Coronary artery (tissue), 2 donors: ENCODE measurements at regions not wholly inside any gene's neighbourhood (a gene's known extent, or its start where the extent isn't known, plus 50 kb on each side); places are given as distances from the start of the nearest gene placed in this dataset.

Experiments
- DNase-seq: peaks from one replicate; pipeline ENCODE4 v3.0.0-alpha.2; 2017; ENCODE audit warnings: low spot score
- H3K27ac ChIP-seq, 2 donors: fragments of 200-600 bp; sonication (generic); one replicate each; pipeline ENCODE4 v1.5.1; 2016 to 2019
- H3K4me3 ChIP-seq: fragments of 200-600 bp; sonication (generic); 2 replicates; pipeline ENCODE4 v1.5.1; 2016; ENCODE audit warnings: mild to moderate bottlenecking, moderate library complexity
- TF ChIP-seq, protein P1 (sequence below): fragments of 200-600 bp; sonication (generic); IDR thresholded peaks from one replicate; pipeline ENCODE4 v1.5.1; 2019; ENCODE audit warnings: antibody characterized with exemption

DNA sequence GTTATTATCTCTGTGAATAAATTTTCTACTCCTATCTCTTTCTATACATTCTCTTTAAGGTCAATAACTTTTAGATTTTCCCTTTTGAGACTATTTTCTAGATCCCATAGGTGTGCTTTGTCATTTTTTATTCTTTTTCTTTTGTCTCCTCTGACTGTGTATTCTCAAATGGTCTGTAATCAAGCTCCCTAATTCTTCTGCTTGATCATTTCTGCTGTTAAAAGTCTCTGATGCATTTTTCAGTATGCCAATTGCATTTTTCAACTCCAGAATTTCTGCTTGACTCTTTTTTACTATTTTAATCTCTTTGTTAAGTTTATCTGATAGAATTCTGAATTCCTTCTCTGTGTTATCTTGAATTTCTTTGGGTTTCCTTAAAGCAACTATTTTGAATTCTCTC is 78.2 kb downstream of the THNSL1 start:
- Histone ChIP-seq H3K4me3 (no peak overlapping the region), H3K27ac (no peak overlapping the region)
- no peak for DNase-seq
- TF ChIP-seq, protein P1, sequence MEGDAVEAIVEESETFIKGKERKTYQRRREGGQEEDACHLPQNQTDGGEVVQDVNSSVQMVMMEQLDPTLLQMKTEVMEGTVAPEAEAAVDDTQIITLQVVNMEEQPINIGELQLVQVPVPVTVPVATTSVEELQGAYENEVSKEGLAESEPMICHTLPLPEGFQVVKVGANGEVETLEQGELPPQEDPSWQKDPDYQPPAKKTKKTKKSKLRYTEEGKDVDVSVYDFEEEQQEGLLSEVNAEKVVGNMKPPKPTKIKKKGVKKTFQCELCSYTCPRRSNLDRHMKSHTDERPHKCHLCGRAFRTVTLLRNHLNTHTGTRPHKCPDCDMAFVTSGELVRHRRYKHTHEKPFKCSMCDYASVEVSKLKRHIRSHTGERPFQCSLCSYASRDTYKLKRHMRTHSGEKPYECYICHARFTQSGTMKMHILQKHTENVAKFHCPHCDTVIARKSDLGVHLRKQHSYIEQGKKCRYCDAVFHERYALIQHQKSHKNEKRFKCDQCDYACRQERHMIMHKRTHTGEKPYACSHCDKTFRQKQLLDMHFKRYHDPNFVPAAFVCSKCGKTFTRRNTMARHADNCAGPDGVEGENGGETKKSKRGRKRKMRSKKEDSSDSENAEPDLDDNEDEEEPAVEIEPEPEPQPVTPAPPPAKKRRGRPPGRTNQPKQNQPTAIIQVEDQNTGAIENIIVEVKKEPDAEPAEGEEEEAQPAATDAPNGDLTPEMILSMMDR, result no peak

DNA sequence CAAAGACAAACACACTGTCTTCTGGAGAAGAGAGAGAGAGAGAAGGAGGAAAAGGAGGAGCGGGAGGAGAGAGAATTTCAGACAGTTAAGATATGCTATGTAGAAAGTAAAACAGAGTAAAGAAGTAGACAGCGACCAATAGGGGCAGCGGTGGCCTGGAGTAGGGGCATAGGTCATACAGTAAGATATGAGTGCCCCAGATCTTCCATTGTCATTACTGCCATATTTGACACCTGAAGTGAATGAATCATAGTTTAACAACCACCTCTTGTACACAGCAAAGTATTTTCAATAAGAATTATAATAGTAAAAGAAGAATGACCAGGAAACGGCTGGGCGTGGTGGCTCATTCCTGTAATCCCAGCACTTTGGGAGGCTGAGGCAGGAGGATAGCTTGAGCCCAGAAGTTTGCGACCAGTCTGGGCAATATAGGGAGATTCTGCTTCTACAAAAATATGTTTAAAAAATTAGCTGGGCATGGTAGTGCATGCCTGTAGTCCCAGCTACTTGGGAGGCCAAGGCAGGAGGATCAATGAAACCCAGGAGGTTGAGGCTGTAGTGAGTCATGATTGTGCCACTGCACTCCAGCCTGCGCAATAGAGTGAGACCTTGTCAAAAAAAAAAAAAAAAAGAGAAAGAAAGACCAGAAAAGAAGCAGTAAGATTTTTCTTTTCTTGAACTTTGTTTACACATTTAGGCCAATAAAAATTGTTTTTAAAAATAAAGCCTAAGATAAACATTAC is 77.0 kb upstream of the GPR158 start:
- Histone ChIP-seq H3K27ac (no peak overlapping the region), H3K4me3 (no peak overlapping the region)
- no peak for DNase-seq
- TF ChIP-seq, protein P1, result no peak

DNA sequence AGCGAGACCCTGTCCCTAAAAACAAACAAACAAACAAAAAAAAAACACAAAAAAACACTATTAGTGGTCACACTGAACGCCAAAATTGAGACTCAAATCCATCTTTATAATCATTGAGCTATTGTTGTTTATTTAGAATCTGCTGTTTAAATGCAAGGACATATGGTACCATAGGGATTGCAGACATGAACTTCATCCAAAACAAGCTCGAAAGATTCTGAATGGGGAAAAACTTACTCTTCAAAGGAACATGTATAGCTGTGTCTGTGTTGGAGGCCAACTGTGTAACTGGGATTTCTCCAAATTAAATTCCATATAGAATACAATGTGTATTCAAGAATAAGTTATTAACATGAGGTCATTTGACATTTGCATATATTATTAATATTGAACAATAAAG is 74.7 kb upstream of the GPR158 start:
- no peak overlapping the region for H3K27ac ChIP-seq
- H3K4me3 ChIP-seq, result no peak overlapping the region
- DNase-seq, result no peak
- TF ChIP-seq, protein P1, result no peak

DNA sequence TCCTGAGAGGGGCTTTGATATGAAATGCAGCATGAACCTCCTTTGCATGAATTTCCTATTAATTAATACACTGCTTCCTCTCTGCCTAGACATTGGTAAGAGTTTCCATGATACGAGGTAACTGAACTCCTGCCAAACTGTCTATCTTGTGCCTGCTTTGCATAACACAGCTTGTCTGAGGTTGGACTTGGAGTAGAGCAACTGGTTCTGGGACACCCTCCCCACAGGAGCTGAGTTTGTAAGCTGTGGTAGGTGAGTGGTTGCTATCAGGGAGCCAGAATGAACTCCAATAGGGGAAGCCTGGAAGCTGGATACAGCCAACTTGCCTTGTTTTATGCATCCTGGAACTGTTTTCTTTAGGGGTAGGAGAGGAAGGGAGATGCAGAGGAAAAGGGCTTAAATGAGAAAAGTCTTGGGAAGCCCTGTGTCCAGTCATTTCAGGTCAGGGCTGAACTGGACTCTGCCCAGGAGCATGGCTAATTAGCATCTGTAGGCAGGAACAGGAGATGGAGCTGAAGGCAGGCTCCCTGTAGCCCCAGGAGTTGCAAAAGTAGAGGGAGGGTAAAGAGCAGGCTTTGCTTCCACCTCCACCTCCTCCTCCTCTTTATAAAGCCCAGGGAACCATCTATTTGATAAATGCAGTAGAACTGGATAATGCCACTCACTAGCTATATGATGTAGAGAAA is 73.2 kb upstream of the GPR158 start:
- Histone ChIP-seq H3K27ac (no peak overlapping the region), H3K4me3 (no peak overlapping the region)
- TF ChIP-seq, protein P1, result no peak

DNA sequence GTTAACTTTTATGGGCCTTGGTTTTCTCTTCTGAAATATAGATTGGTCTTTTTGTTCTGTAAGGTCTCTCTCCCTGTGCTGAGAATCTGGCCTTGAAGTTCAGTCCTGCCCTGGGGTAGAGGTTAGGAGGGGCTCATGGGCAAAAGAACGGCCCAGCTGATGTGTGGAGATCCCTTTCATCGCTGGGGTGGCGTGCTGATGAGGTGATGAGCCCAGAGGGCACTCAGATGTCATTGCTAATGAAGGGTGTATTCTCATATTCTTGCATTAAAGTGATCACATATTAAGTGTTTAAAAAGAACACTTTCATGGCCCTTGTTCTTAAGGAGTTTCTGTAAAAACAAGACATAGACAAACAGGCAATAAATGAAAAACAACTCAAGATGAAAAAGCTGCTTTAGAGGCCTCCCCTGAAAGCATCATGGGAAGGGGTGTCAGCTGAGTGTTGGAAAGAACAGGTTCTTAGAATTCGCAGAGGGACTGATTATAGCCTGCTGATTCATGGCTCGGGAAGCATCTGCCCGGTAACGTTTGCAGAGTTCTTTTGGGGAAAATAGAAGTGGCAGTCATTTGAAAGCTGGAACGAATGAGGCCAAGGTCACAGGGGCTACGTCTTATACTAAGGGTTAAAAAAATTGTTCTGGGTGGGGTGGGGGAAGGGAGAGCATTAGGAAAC is 72.5 kb upstream of the GPR158 start:
- no peak for DNase-seq
- Histone ChIP-seq H3K4me3 (no peak overlapping the region), H3K27ac (no peak overlapping the region)
- TF ChIP-seq, protein P1, result no peak

More for the DNA sequence above, 73.2 kb upstream of the GPR158 start:
- no peak for DNase-seq

DNA sequence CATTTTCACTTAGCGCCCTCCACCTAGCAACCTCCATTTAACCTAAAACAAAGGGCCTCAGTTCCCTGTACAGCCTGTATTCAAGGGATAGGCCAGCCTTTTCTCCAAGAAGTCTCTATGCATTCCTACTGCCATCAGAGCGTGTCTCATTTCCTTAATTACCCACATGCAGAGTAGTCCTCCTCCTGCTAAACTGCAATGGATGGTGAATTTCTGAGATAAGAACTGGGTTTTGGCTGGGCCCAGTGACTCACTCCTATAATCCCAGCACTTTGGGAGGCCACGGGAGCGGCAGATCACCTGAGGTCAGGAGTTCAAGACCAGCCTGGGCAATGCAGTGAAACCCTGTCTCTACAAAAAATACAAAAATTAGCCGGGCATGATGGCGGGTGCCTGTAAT is 71.1 kb upstream of the GPR158 start:
- Histone ChIP-seq H3K4me3 (no peak overlapping the region), H3K27ac (no peak overlapping the region)
- DNase-seq, result no peak
- TF ChIP-seq, protein P1, result no peak
